Fibroblast of mammary gland (primary cell): ENCODE measurements at regions not wholly inside any gene's neighbourhood (a gene's known extent, or its start where the extent isn't known, plus 50 kb on each side); places are given as distances from the start of the nearest gene placed in this dataset.
A peak's percentile ranks its signal among the peaks of the same experiment; 100 is the strongest.

ENCODE experiments used
- DNase-seq: peaks from one replicate; pipeline ENCODE4 v3.0.0-alpha.2; 2010; ENCODE audit warnings: low read depth
- H3K4me3 ChIP-seq: 2 replicates; pipeline ENCODE4 v1.5.1; 2011; ENCODE audit warnings: low read depth, mild to moderate bottlenecking, low read length, moderate library complexity; ENCODE audit not compliant: control insufficient read depth
- CTCF ChIP-seq: conservative IDR thresholded peaks from 2 replicates; pipeline ENCODE4 v1.5.1; 2011; ENCODE audit warnings: low read depth, low read length, inconsistent platforms; ENCODE audit not compliant: control insufficient read depth, insufficient read depth

- no peak overlapping the region for H3K4me3 ChIP-seq
- DNase-seq: no peak
- TF ChIP-seq CTCF: no peak
Measured at GRCh38 chr21:23881783-23882182, 1725.5 kb downstream of the MRPL39 start.

GRCh38 chr21:23876925-23877558, 1730.2 kb downstream of the MRPL39 start:
- TF ChIP-seq CTCF: no peak
- H3K4me3 ChIP-seq: no peak overlapping the region
- no peak for DNase-seq

- no peak for DNase-seq
- no peak for TF ChIP-seq CTCF
- no peak overlapping the region for H3K4me3 ChIP-seq
Measured at GRCh38 chr21:23874271-23874670, 1733.0 kb downstream of the MRPL39 start.

DNA sequence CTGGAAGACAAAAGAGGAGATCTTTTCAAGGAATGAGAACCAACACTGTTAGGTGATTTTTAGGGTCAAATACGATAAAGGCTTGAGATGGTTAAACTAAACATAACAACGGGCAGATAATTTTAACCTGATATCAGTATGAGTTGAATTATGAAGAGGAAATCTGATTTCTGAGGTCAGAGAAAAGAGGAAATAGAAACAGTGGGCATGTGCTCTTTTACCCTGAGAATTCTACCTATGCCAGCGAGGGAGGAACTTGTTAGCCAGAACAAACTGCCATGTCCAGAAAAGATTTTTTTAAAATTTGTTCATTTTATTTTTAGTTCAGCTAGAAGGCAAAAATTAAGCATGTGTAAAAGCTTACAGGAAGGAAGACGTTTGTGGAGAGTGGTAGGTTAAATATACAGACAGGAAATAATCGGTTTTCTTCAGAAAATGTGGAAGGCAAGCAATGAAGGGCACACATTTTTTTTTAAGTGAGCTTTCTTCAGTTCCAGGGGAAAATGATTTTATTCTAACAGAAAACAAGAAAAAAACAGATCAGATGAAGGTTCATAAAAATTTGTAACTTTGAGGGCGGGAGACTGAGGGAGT, 1745.3 kb downstream of the MRPL39 start:
- no peak overlapping the region for H3K4me3 ChIP-seq
- no peak for TF ChIP-seq CTCF
- DNase-seq: no peak

DNA sequence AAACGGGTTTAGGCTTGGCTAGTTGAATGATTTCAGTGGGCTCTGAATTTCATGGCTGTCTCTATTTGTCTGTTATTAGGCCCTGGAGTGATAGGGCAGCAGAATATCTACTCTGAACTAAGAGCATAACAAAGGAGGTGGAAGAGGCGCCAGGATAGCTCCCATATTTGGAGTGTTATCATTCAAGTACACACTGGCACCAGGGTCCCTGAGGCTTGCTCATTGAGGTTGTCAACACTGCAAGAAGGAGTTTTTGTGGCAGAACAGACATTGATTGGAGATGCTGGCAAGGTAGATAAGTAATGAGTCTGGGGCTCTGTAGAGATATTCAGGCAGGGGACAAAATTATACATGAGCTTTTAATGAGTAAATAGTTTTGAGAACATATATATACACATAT, 1748.4 kb downstream of the MRPL39 start:
- no peak for DNase-seq
- no peak for TF ChIP-seq CTCF
- no peak overlapping the region for H3K4me3 ChIP-seq

DNA sequence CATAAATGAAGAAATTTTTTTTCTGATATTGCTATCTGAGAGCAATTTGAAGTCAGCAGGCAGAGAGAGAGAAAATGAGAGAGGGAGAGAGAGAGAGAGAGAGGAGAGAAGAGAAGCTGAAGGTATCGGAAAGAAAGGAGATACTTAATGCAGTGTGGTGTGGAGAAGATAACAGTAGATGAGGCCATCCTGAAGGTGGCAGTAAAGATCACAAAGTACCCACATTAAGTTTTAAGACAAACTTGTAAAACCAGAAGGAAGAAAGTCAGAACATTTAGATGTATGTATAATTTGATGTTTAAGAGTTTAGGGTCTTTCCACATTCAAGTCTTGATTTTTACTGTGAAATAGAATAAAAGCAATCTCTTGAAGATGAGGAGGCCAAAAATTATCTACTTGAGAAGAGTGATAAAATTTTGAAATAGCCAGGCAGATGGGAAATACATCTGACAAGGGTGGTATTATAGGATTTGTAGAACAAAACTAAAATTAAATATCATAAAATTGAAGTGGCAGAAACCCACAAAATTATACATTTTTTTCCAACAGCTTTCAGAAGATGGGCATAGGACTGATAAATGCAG, 1753.4 kb downstream of the MRPL39 start:
- H3K4me3 ChIP-seq: no peak overlapping the region
- peak; percentile 17 for TF ChIP-seq CTCF
- peak; percentile 6 for DNase-seq
